DMS153 (cell line): ENCODE measurements at regions not wholly inside any gene's neighbourhood (a gene's known extent, or its start where the extent isn't known, plus 50 kb on each side); places are given as distances from the start of the nearest gene placed in this dataset.

Source experiments
- DNase-seq: peaks from one replicate; lab custom pipeline; 2025; lab: John Stamatoyannopoulos, UW

DNA sequence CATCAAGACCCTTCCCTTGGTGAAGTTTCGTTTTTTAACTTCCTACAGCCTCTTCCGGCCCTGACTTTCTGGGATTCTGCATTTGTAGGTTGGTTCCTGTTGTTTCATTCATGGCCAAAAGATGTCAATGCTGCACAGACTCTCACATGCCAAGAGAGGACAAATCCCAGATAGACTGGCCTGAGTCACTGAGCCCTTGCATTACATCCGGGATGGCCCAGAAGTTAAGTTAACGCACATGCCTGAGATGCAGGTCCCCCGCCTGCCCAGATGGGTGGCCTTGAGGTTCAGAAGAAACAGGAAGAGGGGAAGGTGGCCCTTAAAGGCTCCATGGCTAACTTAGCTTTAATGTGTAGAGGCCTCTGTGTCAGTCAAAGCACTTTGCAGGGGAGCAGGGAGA, 51.6 kb upstream of the SRGAP3 start:
- DNase-seq = no peak

DNA sequence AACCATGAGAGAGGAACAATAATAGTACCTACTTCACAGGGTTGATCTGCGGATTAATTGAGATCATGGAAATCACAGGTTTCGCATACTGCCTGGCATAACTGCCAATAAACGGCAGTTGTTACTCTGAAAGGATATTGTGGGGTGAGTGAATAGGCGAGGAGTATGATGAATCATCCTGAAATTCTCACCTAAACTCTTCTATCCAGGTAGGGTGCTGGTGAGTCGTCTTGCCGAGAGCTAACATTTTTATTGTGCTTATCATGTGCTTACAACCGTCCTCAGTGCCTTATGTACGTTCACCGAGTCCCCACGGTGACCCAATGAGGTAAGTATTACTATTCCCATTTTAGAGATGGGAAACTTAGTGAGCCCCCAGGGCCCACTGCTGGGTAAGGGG, 52.4 kb upstream of the SRGAP3 start:
- no peak for DNase-seq

DNA sequence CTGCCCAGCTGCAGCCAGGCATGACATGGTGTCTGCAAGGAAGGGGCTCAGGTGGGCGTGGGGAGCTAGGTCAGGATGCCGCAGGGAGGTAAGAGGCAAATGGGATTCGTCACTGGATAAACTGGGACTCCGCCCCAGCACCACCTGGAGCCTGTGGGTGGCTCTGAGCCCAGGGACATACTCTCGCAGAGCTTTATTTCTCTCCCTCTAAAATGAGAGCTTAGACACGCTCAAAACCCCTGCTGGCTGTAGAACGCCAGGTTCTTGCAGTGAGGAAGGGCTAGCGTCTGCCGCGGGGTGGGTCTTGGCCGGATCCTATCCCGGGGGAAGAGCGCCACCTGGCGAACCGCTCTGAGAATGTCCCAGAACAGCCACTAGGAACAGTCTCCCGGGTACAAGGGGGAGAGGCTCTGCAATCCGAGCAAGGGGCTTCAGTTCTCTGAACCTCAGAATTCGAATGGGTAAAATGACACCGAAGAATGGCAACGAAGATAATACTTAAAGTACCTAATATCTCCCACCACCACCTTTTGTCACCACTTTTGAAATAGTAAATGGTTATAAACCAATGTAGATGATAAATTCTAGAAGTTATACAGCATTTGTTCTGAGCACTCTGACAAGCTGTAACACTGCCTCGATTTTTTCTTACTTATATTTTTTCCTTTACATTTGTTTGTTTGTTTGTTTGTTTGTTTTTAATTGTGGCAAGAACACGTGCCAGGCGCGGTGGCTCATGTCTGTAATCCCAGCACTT, 53.2 kb upstream of the SRGAP3 start:
- DNase-seq = peak; percentile 4

DNA sequence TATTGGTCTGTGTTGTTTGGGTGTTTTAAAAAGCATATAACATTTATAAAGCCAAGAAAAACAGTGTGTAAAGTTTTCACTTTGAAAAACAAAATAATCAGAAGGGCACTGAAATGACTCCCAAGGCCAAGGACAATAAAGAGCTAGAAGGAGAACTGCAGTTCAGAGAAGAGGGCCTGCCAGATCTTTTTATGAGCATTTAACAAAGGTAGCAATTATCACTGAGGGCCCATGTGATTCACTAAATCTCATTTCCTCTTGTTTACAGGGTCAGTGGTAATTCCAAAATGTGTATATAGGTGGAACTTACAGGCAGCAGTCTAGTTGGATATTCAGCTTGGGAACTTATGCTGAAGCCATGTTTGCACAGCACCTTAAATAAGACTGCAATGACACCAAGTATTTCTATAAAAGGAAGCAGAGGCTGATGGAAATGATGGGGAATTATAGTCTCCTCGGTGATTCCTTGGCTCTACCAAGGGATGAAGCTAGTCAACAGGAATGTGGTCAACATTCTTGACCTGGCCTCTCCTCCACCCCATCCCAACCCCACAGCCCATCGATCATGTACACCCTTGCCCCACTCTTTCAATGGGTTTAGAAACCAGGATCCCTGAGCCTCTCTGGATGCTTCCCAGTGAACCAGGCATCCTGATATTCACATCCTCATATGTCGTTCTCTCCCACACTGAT, 54.4 kb upstream of the THUMPD3 start:
- peak; percentile 16 for DNase-seq

DNA sequence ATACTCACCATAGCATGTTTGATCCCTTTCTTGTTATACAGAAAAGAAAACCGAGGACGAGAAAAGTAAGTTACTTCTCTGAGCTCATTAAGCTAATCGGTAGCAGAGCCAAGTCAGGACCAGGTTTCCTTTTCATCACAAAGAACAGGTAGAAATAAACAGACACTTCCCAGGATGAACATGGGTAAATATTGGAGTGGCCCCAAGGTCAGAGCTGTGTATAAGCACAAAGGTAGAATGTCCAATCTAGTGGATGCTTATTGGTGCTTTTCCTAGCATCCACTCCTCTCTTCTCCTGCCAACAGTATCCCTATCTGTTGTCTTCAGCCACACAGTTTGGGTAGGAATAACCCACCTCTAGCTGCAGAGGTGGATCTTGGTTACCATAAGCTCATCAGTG, 52.8 kb upstream of the THUMPD3 start:
- DNase-seq = no peak

DNA sequence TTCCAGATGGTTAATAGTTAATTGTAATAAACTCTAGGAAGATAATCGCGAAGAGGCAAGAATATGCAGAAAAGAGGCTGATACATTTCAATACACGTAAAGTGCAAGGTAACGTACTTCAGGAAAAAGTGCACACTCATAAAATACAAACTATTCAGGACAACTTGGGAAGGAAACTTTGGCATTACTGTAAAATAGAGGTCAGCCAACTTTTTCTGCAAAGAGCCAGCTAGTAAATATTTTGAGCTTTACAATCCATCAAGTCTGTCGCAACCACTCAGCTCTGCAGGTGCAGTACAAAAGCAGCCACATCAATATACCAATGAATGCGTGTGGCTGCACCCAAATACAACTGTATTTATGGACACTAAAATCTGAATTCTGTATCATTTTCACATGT, 51.6 kb upstream of the THUMPD3 start:
- no peak for DNase-seq
